ENCODE measurements at regions not wholly inside any gene's neighbourhood (a gene's known extent, or its start where the extent isn't known, plus 50 kb on each side); places are given as distances from the start of the nearest gene placed in this dataset.

- no peak for DNase-seq
- intact Hi-C loops (cut with DNase I): no loop called here
- no peak for TF ChIP-seq CTCF (IDR thresholded peaks at IDR 0.05)
- H3K27ac ChIP-seq: no peak overlapping the region
- H3K27me3 ChIP-seq: no peaks in the 10 kb centered on the region
- H3K4me1 ChIP-seq: no peaks in the 10 kb centered on the region
- no peaks in the 10 kb centered on the region for H3K36me3 ChIP-seq
- ATAC-seq: no peak
- H3K9me3 ChIP-seq: no peaks in the 10 kb centered on the region
- no peak overlapping the region for H3K4me3 ChIP-seq
Measured at GRCh38 chr4:145338568-145338967, 143.1 kb upstream of the SMAD1 start.

GRCh38 chr4:145337391-145337790 is 144.3 kb upstream of the SMAD1 start:
- intact Hi-C loops (cut with DNase I): no loop called here
- no peak for TF ChIP-seq CTCF (IDR thresholded peaks at IDR 0.05)
- no peaks in the 10 kb centered on the region for H3K36me3 ChIP-seq
- no peak overlapping the region for H3K4me3 ChIP-seq
- no peaks in the 10 kb centered on the region for H3K27me3 ChIP-seq
- H3K4me1 ChIP-seq: no peaks in the 10 kb centered on the region
- ATAC-seq (no peak), DNase-seq (no peak)
- no peaks in the 10 kb centered on the region for H3K9me3 ChIP-seq
- H3K27ac ChIP-seq: no peak overlapping the region

GRCh38 chr4:145333786-145334185 is 147.9 kb upstream of the SMAD1 start:
- no peak for TF ChIP-seq CTCF (IDR thresholded peaks at IDR 0.05)
- H3K36me3 ChIP-seq: no peaks in the 10 kb centered on the region
- no peaks in the 10 kb centered on the region for H3K9me3 ChIP-seq
- intact Hi-C loops (cut with DNase I): no loop called here
- H3K4me1 ChIP-seq: no peaks in the 10 kb centered on the region
- no peaks in the 10 kb centered on the region for H3K27me3 ChIP-seq
- H3K27ac ChIP-seq: no peak overlapping the region
- ATAC-seq (no peak), DNase-seq (no peak)
- no peak overlapping the region for H3K4me3 ChIP-seq

GRCh38 chr4:145326491-145326890 is 146.1 kb upstream of the OTUD4 start:
- ATAC-seq (no peak), DNase-seq (no peak)
- Histone ChIP-seq H3K4me1 (no peaks in the 10 kb centered on the region), H3K36me3 (no peaks in the 10 kb centered on the region), H3K27me3 (no peaks in the 10 kb centered on the region), H3K4me3 (no peak overlapping the region), H3K9me3 (no peaks in the 10 kb centered on the region), H3K27ac (no peak overlapping the region)
- no peak for TF ChIP-seq CTCF (IDR thresholded peaks at IDR 0.05)
- intact Hi-C loops (cut with DNase I): no loop called here

GRCh38 chr4:145324161-145324560 is 143.8 kb upstream of the OTUD4 start:
- Histone ChIP-seq H3K36me3 (no peaks in the 10 kb centered on the region), H3K4me1 (no peaks in the 10 kb centered on the region), H3K4me3 (no peak overlapping the region), H3K27ac (no peak overlapping the region), H3K27me3 (no peaks in the 10 kb centered on the region), H3K9me3 (no peaks in the 10 kb centered on the region)
- no peak for ATAC-seq
- intact Hi-C loops (cut with DNase I): no loop called here
- TF ChIP-seq CTCF (IDR thresholded peaks at IDR 0.05): no peak
- DNase-seq: no peak

GRCh38 chr4:145320294-145320693 is 139.9 kb upstream of the OTUD4 start:
- DNase-seq (no peak), ATAC-seq (no peak)
- Histone ChIP-seq H3K27ac (no peak overlapping the region), H3K27me3 (no peaks in the 10 kb centered on the region), H3K4me3 (no peak overlapping the region), H3K9me3 (no peaks in the 10 kb centered on the region), H3K4me1 (no peaks in the 10 kb centered on the region), H3K36me3 (no peaks in the 10 kb centered on the region)
- intact Hi-C loops (cut with DNase I): no loop called here
- no peak for TF ChIP-seq CTCF (IDR thresholded peaks at IDR 0.05)

Data from upper lobe of right lung (tissue), 1 donor.